Smooth muscle cell (in vitro differentiated cells): ENCODE measurements at regions not wholly inside any gene's neighbourhood (a gene's known extent, or its start where the extent isn't known, plus 50 kb on each side); places are given as distances from the start of the nearest gene placed in this dataset.

Experiments
- DNase-seq: peaks from one replicate; lab custom pipeline; 2025; ENCODE audit not compliant: unreplicated experiment; lab: John Stamatoyannopoulos, UW
- H2AFZ ChIP-seq: fragments of 200-600 bp; sonication (generic); 2 replicates; pipeline ENCODE4 v1.6.0; 2016; ENCODE audit warnings: antibody characterized with exemption, low read depth, mild to moderate bottlenecking
- H3F3A ChIP-seq: fragments of 200-600 bp; sonication (generic); 2 replicates; pipeline ENCODE4 v1.6.0; 2017; ENCODE audit warnings: antibody characterized with exemption, low read depth
- H3K27ac ChIP-seq: fragments of 200-600 bp; sonication (generic); 2 replicates; pipeline ENCODE4 v1.5.1; 2016; ENCODE audit warnings: low read depth, mild to moderate bottlenecking
- H3K27me3 ChIP-seq: fragments of 200-600 bp; sonication (generic); 2 replicates; pipeline ENCODE4 v1.6.1; 2016; ENCODE audit warnings: low read depth, mild to moderate bottlenecking
- H3K36me3 ChIP-seq: fragments of 200-600 bp; sonication (generic); 2 replicates; pipeline ENCODE4 v1.5.1; 2016; ENCODE audit warnings: low read depth
- H3K4me1 ChIP-seq: fragments of 200-600 bp; sonication (generic); 2 replicates; pipeline ENCODE4 v1.5.1; 2016; ENCODE audit warnings: low read depth
- H3K4me2 ChIP-seq: fragments of 200-600 bp; sonication (generic); 2 replicates; pipeline ENCODE4 v1.6.0; 2016; ENCODE audit warnings: mild to moderate bottlenecking
- H3K4me3 ChIP-seq: fragments of 200-600 bp; sonication (generic); 2 replicates; pipeline ENCODE4 v1.5.1; 2016; ENCODE audit warnings: mild to moderate bottlenecking
- H3K79me2 ChIP-seq: fragments of 200-600 bp; sonication (generic); 2 replicates; pipeline ENCODE4 v1.6.0; 2016; ENCODE audit warnings: low read depth, mild to moderate bottlenecking
- H3K9ac ChIP-seq: fragments of 200-600 bp; sonication (generic); 2 replicates; pipeline ENCODE4 v1.6.0; 2016; ENCODE audit warnings: low read depth
- H3K9me3 ChIP-seq: fragments of 200-600 bp; sonication (generic); replicated peaks from 2 replicates; pipeline ENCODE4 v1.5.1; 2016; ENCODE audit warnings: low read depth
- H4K20me1 ChIP-seq: fragments of 200-600 bp; sonication (generic); 2 replicates; pipeline ENCODE4 v1.6.0; 2016; ENCODE audit warnings: low read depth
- WGBS: methylation state at CpG from one replicate; pipeline ENCODE4 v1.1.7; 2016; ENCODE audit warnings: low lambda C conversion rate; 5-methylcytosine and 5-hydroxymethylcytosine counted together
- TF ChIP-seq, protein P1 (sequence below): fragments of 200-600 bp; sonication (generic); IDR thresholded peaks from 2 replicates; pipeline ENCODE4 v1.5.1; 2017; ENCODE audit warnings: borderline replicate concordance, mild to moderate bottlenecking, antibody characterized with exemption; ENCODE audit not compliant: insufficient read depth, poor library complexity, severe bottlenecking

GRCh38 chr6:164415832-164416563 is 893.4 kb downstream of the C6orf118 start:
- H3F3A ChIP-seq: no peaks in the 10 kb centered on the region
- H3K9ac ChIP-seq: no peak overlapping the region
- H3K9me3 ChIP-seq: no peaks in the 10 kb centered on the region
- H3K4me2 ChIP-seq: peak overlapping the region; percentile 44
- no peaks in the 10 kb centered on the region for H3K36me3 ChIP-seq
- H3K27me3 ChIP-seq: no peaks in the 10 kb centered on the region
- no peak for DNase-seq
- H3K4me3 ChIP-seq: no peak overlapping the region
- WGBS: 65% methylated on average over 7 of the region's 7 CpGs
- no peaks in the 10 kb centered on the region for H4K20me1 ChIP-seq
- no peaks in the 10 kb centered on the region for H3K79me2 ChIP-seq
- H3K27ac ChIP-seq: peak overlapping the region; percentile 23
- TF ChIP-seq, protein P1, sequence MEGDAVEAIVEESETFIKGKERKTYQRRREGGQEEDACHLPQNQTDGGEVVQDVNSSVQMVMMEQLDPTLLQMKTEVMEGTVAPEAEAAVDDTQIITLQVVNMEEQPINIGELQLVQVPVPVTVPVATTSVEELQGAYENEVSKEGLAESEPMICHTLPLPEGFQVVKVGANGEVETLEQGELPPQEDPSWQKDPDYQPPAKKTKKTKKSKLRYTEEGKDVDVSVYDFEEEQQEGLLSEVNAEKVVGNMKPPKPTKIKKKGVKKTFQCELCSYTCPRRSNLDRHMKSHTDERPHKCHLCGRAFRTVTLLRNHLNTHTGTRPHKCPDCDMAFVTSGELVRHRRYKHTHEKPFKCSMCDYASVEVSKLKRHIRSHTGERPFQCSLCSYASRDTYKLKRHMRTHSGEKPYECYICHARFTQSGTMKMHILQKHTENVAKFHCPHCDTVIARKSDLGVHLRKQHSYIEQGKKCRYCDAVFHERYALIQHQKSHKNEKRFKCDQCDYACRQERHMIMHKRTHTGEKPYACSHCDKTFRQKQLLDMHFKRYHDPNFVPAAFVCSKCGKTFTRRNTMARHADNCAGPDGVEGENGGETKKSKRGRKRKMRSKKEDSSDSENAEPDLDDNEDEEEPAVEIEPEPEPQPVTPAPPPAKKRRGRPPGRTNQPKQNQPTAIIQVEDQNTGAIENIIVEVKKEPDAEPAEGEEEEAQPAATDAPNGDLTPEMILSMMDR: no peak
- peaks cover 10% of the 10 kb centered on the region for H3K4me1 ChIP-seq
- peak overlapping the region; percentile 65 for H2AFZ ChIP-seq

DNA sequence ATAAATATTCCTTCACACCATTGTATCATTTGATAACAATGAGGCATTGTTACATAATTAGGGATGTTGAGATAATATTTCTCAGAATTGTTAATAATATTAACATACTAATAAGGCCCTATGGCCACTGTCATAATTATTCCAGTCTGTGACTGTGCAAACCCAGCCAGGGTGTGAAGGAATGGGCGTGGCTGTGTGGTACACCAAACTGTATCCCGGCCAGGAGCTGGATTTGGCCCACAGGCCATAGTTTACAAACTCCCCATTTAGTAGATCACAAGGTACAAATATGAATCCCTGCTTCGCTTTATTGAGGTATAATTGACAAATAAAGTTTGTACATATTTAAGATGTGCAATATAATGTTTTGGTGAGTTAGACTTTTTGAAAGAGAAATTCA is 894.7 kb downstream of the C6orf118 start:
- no peak for DNase-seq
- Histone ChIP-seq H3K4me1 (peaks cover 10% of the 10 kb centered on the region), H4K20me1 (no peaks in the 10 kb centered on the region), H3K4me3 (no peak overlapping the region), H3K36me3 (no peaks in the 10 kb centered on the region), H2AFZ (no peak overlapping the region), H3K27me3 (no peaks in the 10 kb centered on the region), H3K79me2 (no peaks in the 10 kb centered on the region), H3F3A (no peaks in the 10 kb centered on the region), H3K27ac (no peak overlapping the region), H3K9me3 (no peaks in the 10 kb centered on the region), H3K9ac (no peak overlapping the region), H3K4me2 (no peak overlapping the region)
- TF ChIP-seq, protein P1: no peak
- 88% methylated on average over 3 of the region's 3 CpGs for WGBS

DNA sequence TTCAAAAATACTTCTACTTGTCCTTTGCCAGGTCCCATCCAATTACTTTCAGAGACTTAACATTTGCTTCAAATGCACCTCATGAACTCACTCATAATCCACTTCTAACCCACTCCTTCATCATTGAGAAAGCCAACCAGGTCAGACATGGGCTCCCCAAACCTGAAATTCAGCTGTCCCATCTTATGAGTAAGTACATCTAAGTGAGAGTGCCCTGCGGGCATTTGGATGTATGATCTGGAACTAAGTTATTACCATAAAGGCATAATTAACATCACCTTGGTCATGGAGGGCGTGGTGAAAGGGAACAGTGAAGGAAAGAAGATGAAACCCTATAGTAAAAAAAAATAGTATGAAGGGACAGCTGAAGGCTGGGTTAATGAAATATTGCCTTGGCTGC is 896.8 kb downstream of the C6orf118 start:
- Histone ChIP-seq H3K4me2 (no peak overlapping the region), H3K79me2 (no peaks in the 10 kb centered on the region), H3K27me3 (no peaks in the 10 kb centered on the region), H3K9me3 (no peaks in the 10 kb centered on the region), H3K36me3 (no peaks in the 10 kb centered on the region), H3K4me1 (peaks cover 10% of the 10 kb centered on the region), H2AFZ (no peak overlapping the region), H3K27ac (no peak overlapping the region), H3F3A (no peaks in the 10 kb centered on the region), H3K9ac (no peak overlapping the region), H3K4me3 (no peak overlapping the region), H4K20me1 (no peaks in the 10 kb centered on the region)
- 92% methylated on average over 2 of the region's 2 CpGs for WGBS
- no peak for DNase-seq
- TF ChIP-seq, protein P1: no peak

DNA sequence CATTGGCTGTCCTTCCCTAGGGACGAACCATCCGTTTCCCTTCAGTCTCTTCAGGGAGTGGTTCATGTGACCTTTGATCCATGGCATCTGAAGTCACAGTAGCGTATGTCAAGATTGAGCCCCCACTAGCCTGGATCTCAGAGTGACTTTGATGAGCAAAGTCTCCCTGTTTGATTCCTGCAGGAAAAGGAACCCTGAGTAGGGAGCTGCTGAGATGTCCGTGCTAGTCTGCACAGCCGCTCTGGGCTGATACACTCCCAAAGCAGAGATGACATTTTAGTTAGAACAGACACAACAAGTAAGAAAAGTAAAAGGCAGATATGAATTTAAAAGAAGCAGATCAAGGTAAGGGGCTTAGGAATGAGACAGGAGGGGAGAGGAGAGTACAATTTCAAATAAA is 899.4 kb downstream of the C6orf118 start:
- TF ChIP-seq, protein P1: no peak
- Histone ChIP-seq H3K9me3 (no peaks in the 10 kb centered on the region), H3K36me3 (no peaks in the 10 kb centered on the region), H3K9ac (no peak overlapping the region), H4K20me1 (no peaks in the 10 kb centered on the region), H3K27me3 (no peaks in the 10 kb centered on the region), H3K27ac (no peak overlapping the region), H3K4me3 (no peak overlapping the region), H3K4me1 (no peaks in the 10 kb centered on the region), H3K79me2 (no peaks in the 10 kb centered on the region), H2AFZ (no peak overlapping the region), H3F3A (no peaks in the 10 kb centered on the region), H3K4me2 (no peak overlapping the region)
- DNase-seq: no peak
- WGBS: 94% methylated on average over 5 of the region's 5 CpGs
